HEK293T (cell line): ENCODE measurements at regions not wholly inside any gene's neighbourhood (a gene's known extent, or its start where the extent isn't known, plus 50 kb on each side); places are given as distances from the start of the nearest gene placed in this dataset.

Experiments
- BHLHE40 ChIP-seq: fragments of 450-650 bp; IDR thresholded peaks from 2 replicates; pipeline ENCODE4 v1.6.1; 2016; ENCODE audit warnings: mild to moderate bottlenecking, moderate library complexity, borderline replicate concordance
- ELF4 ChIP-seq: fragments of 450-650 bp; IDR thresholded peaks from 2 replicates; pipeline ENCODE4 v1.6.1; 2017; ENCODE audit warnings: antibody characterized with exemption
- FOXK2 ChIP-seq: fragments of 450-650 bp; IDR thresholded peaks from 2 replicates; pipeline ENCODE4 v1.6.1; 2016; ENCODE audit warnings: mild to moderate bottlenecking
- FOXM1 ChIP-seq: fragments of 450-650 bp; IDR thresholded peaks from 2 replicates; pipeline ENCODE4 v1.6.1; 2017; ENCODE audit warnings: mild to moderate bottlenecking, borderline replicate concordance
- HDGF ChIP-seq: fragments of 450-650 bp; IDR thresholded peaks from 2 replicates; pipeline ENCODE4 v1.6.1; 2017; ENCODE audit warnings: antibody characterized with exemption, borderline replicate concordance
- L3MBTL2 ChIP-seq: fragments of 450-650 bp; conservative IDR thresholded peaks from 2 replicates; pipeline ENCODE4 v1.6.1; 2016; ENCODE audit warnings: mild to moderate bottlenecking
- LEF1 ChIP-seq: fragments of 450-650 bp; IDR thresholded peaks from 2 replicates; pipeline ENCODE4 v1.6.1; 2017; ENCODE audit warnings: mild to moderate bottlenecking, borderline replicate concordance
- NFRKB ChIP-seq: fragments of 450-650 bp; IDR thresholded peaks from 2 replicates; pipeline ENCODE4 v1.6.1; 2016; ENCODE audit warnings: mild to moderate bottlenecking, moderate library complexity
- SP1 ChIP-seq: fragments of 450-650 bp; IDR thresholded peaks from 2 replicates; pipeline ENCODE4 v1.6.1; 2017
- TARDBP ChIP-seq: fragments of 450-650 bp; IDR thresholded peaks from 2 replicates; pipeline ENCODE4 v1.6.1; 2016
- TF ChIP-seq, protein P1 (sequence below): fragments of 450-650 bp; IDR thresholded peaks from 2 replicates; pipeline ENCODE4 v1.6.1; 2016

DNA sequence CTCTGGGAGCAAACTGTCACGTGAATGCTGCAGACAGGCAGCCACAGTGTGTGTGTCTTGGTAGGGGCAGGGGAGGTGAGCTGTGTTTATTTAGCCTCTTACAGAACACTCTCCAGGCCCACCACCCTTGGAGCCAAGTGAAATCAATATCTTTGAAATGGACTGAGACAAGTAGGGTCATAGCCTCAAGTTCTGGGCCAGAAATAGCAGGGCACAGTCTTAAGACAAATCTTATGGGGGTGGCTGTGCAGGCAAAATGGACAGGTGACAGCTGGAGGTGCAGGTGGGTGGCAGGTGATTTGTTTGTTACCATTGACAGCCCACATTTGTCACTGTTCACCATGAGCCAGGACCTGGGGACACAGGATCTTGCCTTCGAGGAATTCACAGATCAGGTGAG, 93.6 kb upstream of the NMNAT3 start:
- TF ChIP-seq SP1 (no peak), BHLHE40 (no peak), TARDBP (no peak), FOXK2 (no peak), HDGF (no peak), L3MBTL2 (no peak), NFRKB (no peak), ELF4 (no peak), FOXM1 (no peak), LEF1 (no peak)
- TF ChIP-seq, protein P1, sequence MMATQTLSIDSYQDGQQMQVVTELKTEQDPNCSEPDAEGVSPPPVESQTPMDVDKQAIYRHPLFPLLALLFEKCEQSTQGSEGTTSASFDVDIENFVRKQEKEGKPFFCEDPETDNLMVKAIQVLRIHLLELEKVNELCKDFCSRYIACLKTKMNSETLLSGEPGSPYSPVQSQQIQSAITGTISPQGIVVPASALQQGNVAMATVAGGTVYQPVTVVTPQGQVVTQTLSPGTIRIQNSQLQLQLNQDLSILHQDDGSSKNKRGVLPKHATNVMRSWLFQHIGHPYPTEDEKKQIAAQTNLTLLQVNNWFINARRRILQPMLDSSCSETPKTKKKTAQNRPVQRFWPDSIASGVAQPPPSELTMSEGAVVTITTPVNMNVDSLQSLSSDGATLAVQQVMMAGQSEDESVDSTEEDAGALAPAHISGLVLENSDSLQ = no peak
